Heart right ventricle (tissue), 16 donors: ENCODE measurements at regions not wholly inside any gene's neighbourhood (a gene's known extent, or its start where the extent isn't known, plus 50 kb on each side); places are given as distances from the start of the nearest gene placed in this dataset.
A peak's percentile ranks its signal among the peaks of the same experiment; 100 is the strongest.

ENCODE experiments used
- ATAC-seq, 8 donors: fragments of 200-7000 bp; cut with Tn5 transposase; one replicate each; pipeline ENCODE4 v1.9.1; 2020; ENCODE audit warnings: mild to moderate bottlenecking in 8 of 8, moderate library complexity in 8 of 8, moderate number of reproducible peaks in 1 of 8
- DNase-seq, 2 donors: peaks; one replicate each; pipeline ENCODE4 v3.0.0-alpha.2; 2020
- H3K27ac ChIP-seq, 10 donors: fragments of 200-600 bp; sonication (generic) in 2 of 10; one replicate each; pipeline versions ENCODE4 v1.5.0 to v1.8.0; 2020 to 2022; ENCODE audit warnings: mild to moderate bottlenecking in 3 of 10
- H3K27me3 ChIP-seq, 7 donors: fragments of 200-600 bp; one replicate each; pipeline ENCODE4 v1.8.0; 2021 to 2022; ENCODE audit warnings: mild to moderate bottlenecking in 2 of 7
- H3K36me3 ChIP-seq, 9 donors: fragments of 200-600 bp; sonication (generic) in 1 of 9; one replicate each; pipeline versions ENCODE4 v1.5.0 to v1.8.0; 2020 to 2022; ENCODE audit warnings: mild to moderate bottlenecking in 2 of 9
- H3K4me1 ChIP-seq, 9 donors: fragments of 200-600 bp; sonication (generic) in 1 of 9; one replicate each; pipeline versions ENCODE4 v1.5.0 to v1.8.0; 2020 to 2022; ENCODE audit warnings: mild to moderate bottlenecking in 4 of 9
- H3K4me3 ChIP-seq, 10 donors: fragments of 200-600 bp; sonication (generic) in 2 of 10; one replicate each; pipeline versions ENCODE4 v1.5.0 to v1.8.0; 2020 to 2022; ENCODE audit warnings: mild to moderate bottlenecking in 7 of 10, moderate library complexity in 2 of 10
- H3K9me3 ChIP-seq, 11 donors: fragments of 200-600 bp in 10 of 11; sonication (generic) in 2 of 11; one replicate each; pipeline versions ENCODE4 v1.5.0 to v1.8.0; 2013 to 2022; ENCODE audit warnings: mild to moderate bottlenecking in 2 of 11, control low read depth in 1 of 11, moderate library complexity in 1 of 11
- WGBS, 2 donors: extraction: QIAGEN DNeasy Blood & Tissue Kit; methylation state at CpG; one replicate each; pipeline ENCODE4 v1.1.7; 2013; ENCODE audit warnings: inconsistent platforms in 1 of 2; 5-methylcytosine and 5-hydroxymethylcytosine counted together
- intact Hi-C, 10 donors: fragments of 100-400 bp; cut with DNase I; formaldehyde crosslinking; loops; one replicate each; pipeline versions ENCODE4 v1.11.1 to v1.14.2; 2022
- TF ChIP-seq, protein P1 (sequence below), 9 donors: fragments of 200-600 bp; sonication (generic) in 2 of 9; IDR thresholded peaks; one replicate each; pipeline versions ENCODE4 v1.5.0 to v1.8.0; 2021 to 2022; ENCODE audit warnings: antibody characterized with exemption in 9 of 9, mild to moderate bottlenecking in 5 of 9, moderate library complexity in 1 of 9
- donor health status: Arrhythmogenic right ventricular cardiomyopathy.
- donor health status: ischemic (EF 13 %, LVEDD 7.1; RV severe dilation, severe dysfunction).
- donor health status: healthy with polysubstance abuse.
- donor health status: DM: no; HTN: yes; CAD: no.
- donor health status: DM: no; HTN: no; CAD: no.
- donor health status: ischemic (EF 25% LVEDD 6.9; RV normal size, moderate dysfunction).
- donor health status: ischemic (EF 25% LVEDD 5.7; RV mildly dilated, moderate dysfunction).
- donor health status: healthy.
- donor health status: DM: yes; HTN: yes; CAD: no.
- donor health status: Ischemic cardiomyopathy.
- donor health status: ischemic (EF 35%, LVEDD 5.7; RV mildly dilated, moderate dysfunction).
- donor health status: nonischemic (EF 11% LVEDD 7.7; RV severe dilation, severe dysfunction).
- donor health status: DM: yes; HTN: yes; CAD: no.
- donor health status: PGD.
- donor health status: ischemic (EF 29% LVEDD 5.4; RV normal size, mild dysfunction).
- donor health status: nonischemic (EF 23%, LVEDD 6.1; RV moderate dilation, normal function).

GRCh38 chr13:31978021-31978420 lies 53.6 kb upstream of the FRY start:
- ATAC-seq, result no peak
- TF ChIP-seq, protein P1, sequence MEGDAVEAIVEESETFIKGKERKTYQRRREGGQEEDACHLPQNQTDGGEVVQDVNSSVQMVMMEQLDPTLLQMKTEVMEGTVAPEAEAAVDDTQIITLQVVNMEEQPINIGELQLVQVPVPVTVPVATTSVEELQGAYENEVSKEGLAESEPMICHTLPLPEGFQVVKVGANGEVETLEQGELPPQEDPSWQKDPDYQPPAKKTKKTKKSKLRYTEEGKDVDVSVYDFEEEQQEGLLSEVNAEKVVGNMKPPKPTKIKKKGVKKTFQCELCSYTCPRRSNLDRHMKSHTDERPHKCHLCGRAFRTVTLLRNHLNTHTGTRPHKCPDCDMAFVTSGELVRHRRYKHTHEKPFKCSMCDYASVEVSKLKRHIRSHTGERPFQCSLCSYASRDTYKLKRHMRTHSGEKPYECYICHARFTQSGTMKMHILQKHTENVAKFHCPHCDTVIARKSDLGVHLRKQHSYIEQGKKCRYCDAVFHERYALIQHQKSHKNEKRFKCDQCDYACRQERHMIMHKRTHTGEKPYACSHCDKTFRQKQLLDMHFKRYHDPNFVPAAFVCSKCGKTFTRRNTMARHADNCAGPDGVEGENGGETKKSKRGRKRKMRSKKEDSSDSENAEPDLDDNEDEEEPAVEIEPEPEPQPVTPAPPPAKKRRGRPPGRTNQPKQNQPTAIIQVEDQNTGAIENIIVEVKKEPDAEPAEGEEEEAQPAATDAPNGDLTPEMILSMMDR (IDR thresholded peaks at IDR 0.05), result no peak
- Histone ChIP-seq H3K4me1 (peaks cover 0 to 28% (median 8%) of the 10 kb centered on the region in 9 donors), H3K4me3 (no peak overlapping the region), H3K36me3 (no peaks in the 10 kb centered on the region), H3K27ac (no peak overlapping the region), H3K27me3 (no peaks in the 10 kb centered on the region), H3K9me3 (no peaks in the 10 kb centered on the region)
- DNase-seq, result no peak
- intact Hi-C loops, result no loop called here
- WGBS, 2 donors, result 86 to 89% methylated on average over 3 of the region's 3 CpGs

- H3K36me3 ChIP-seq, result peaks cover 0 to under 1% (median 0%) of the 10 kb centered on the region in 9 donors
- 74 to 88% methylated on average over 1 of the region's 1 CpG for WGBS, 2 donors
- H3K27ac ChIP-seq, result peak overlapping the region in 1 of 10 donors; percentile 10
- H3K4me1 ChIP-seq, result peaks cover 0 to 35% (median 8%) of the 10 kb centered on the region in 9 donors
- intact Hi-C loops, result no loop called here
- H3K4me3 ChIP-seq, result no peak overlapping the region
- ATAC-seq (no peak), DNase-seq (no peak)
- TF ChIP-seq, protein P1 (IDR thresholded peaks at IDR 0.05), result no peak
- no peaks in the 10 kb centered on the region for H3K27me3 ChIP-seq
- no peaks in the 10 kb centered on the region for H3K9me3 ChIP-seq
Observed at GRCh38 chr13:31980830-31981229, 50.7 kb upstream of the FRY start.
